Loucy (cell line): ENCODE measurements at regions not wholly inside any gene's neighbourhood (a gene's known extent, or its start where the extent isn't known, plus 50 kb on each side); places are given as distances from the start of the nearest gene placed in this dataset.

Experiments
- H2AFZ ChIP-seq: fragments of 200-600 bp; sonication (generic); 2 replicates; pipeline ENCODE4 v1.6.0; 2016; ENCODE audit warnings: antibody characterized with exemption, mild to moderate bottlenecking, low read length, moderate library complexity
- H3F3A ChIP-seq: fragments of 200-600 bp; 2 replicates; pipeline ENCODE4 v1.6.0; 2016; ENCODE audit warnings: antibody characterized with exemption, low read depth, mild to moderate bottlenecking
- H3K27me3 ChIP-seq: fragments of 200-600 bp; sonication (generic); 2 replicates; pipeline ENCODE4 v1.6.1; 2014; ENCODE audit warnings: low read length, mild to moderate bottlenecking; ENCODE audit not compliant: insufficient read depth, poor library complexity, severe bottlenecking
- H3K36me3 ChIP-seq: fragments of 200-600 bp; sonication (generic); 2 replicates; pipeline ENCODE4 v1.6.1; 2016; ENCODE audit warnings: low read length; ENCODE audit not compliant: insufficient read depth
- H3K4me1 ChIP-seq: fragments of 200-600 bp; sonication (generic); 2 replicates; pipeline ENCODE4 v1.5.1; 2014; ENCODE audit warnings: low read length, mild to moderate bottlenecking; ENCODE audit not compliant: insufficient read depth, poor library complexity, severe bottlenecking
- H3K4me2 ChIP-seq: fragments of 200-600 bp; sonication (generic); 2 replicates; pipeline ENCODE4 v1.6.0; 2014; ENCODE audit warnings: antibody characterized with exemption, low read length, low read depth, mild to moderate bottlenecking; ENCODE audit not compliant: poor library complexity, severe bottlenecking
- H3K4me3 ChIP-seq: fragments of 200-600 bp; sonication (generic); 2 replicates; pipeline ENCODE4 v1.5.1; 2014; ENCODE audit warnings: low read length, mild to moderate bottlenecking, mixed read lengths; ENCODE audit not compliant: poor library complexity, severe bottlenecking
- H3K79me2 ChIP-seq: fragments of 200-600 bp; sonication (generic); 2 replicates; pipeline ENCODE4 v1.6.1; 2014; ENCODE audit warnings: low read length; ENCODE audit not compliant: insufficient read depth
- H3K9ac ChIP-seq: fragments of 200-600 bp; sonication (generic); 2 replicates; pipeline ENCODE4 v1.6.0; 2014; ENCODE audit warnings: mild to moderate bottlenecking, low read depth, low read length, moderate library complexity; ENCODE audit not compliant: poor library complexity, severe bottlenecking
- H3K9me2 ChIP-seq: fragments of 200-600 bp; sonication (generic); replicated peaks from 2 replicates; pipeline ENCODE4 v1.6.1; 2016; ENCODE audit warnings: low read depth, low read length, mixed read lengths
- H3K9me3 ChIP-seq: fragments of 200-600 bp; sonication (generic); 2 replicates; pipeline ENCODE4 v1.6.1; 2014; ENCODE audit warnings: mild to moderate bottlenecking, antibody characterized with exemption, low read length, low read depth; ENCODE audit not compliant: insufficient read depth
- H4K20me1 ChIP-seq: fragments of 200-600 bp; sonication (generic); 2 replicates; pipeline ENCODE4 v1.6.0; 2014; ENCODE audit warnings: antibody characterized with exemption, low read length, mild to moderate bottlenecking; ENCODE audit not compliant: insufficient read depth, poor library complexity, severe bottlenecking
- EZH2phosphoT487 ChIP-seq: fragments of 200-600 bp; IDR thresholded peaks from 2 replicates; pipeline ENCODE4 v1.6.1; 2018; ENCODE audit warnings: antibody characterized with exemption, mild to moderate bottlenecking, moderate library complexity, borderline replicate concordance
- TF ChIP-seq, protein P1 (sequence below): fragments of 200-600 bp; sonication (generic); conservative IDR thresholded peaks from 2 replicates; pipeline ENCODE4 v1.5.1; 2014; ENCODE audit warnings: mild to moderate bottlenecking, antibody characterized with exemption, low read length

DNA sequence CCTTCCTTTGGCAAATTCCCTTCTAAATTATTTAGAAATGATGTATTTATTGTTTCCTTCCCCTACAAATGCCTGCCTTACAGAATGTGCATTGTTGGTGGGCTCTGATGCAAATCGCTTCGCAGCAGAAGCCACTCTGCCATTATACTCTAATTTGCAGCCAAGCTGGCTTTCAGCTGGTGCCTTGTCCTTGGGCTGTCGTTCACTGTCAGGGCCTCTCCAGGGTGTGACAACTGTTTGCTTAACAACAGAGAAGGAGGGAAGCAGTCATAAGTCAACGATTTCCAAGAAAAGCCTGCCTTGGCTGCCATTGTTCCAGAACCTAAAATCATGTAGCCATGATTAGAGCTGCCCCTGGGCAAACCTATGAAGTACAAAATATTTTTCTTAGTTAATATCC lies 260.1 kb upstream of the RGMB start:
- H3K4me2 ChIP-seq, result no peak overlapping the region
- H3K9me2 ChIP-seq, result no peaks in the 10 kb centered on the region
- no peak overlapping the region for H3K9ac ChIP-seq
- no peaks in the 10 kb centered on the region for H3K79me2 ChIP-seq
- H2AFZ ChIP-seq, result no peak overlapping the region
- no peaks in the 10 kb centered on the region for H4K20me1 ChIP-seq
- TF ChIP-seq EZH2phosphoT487, result no peak
- TF ChIP-seq, protein P1, sequence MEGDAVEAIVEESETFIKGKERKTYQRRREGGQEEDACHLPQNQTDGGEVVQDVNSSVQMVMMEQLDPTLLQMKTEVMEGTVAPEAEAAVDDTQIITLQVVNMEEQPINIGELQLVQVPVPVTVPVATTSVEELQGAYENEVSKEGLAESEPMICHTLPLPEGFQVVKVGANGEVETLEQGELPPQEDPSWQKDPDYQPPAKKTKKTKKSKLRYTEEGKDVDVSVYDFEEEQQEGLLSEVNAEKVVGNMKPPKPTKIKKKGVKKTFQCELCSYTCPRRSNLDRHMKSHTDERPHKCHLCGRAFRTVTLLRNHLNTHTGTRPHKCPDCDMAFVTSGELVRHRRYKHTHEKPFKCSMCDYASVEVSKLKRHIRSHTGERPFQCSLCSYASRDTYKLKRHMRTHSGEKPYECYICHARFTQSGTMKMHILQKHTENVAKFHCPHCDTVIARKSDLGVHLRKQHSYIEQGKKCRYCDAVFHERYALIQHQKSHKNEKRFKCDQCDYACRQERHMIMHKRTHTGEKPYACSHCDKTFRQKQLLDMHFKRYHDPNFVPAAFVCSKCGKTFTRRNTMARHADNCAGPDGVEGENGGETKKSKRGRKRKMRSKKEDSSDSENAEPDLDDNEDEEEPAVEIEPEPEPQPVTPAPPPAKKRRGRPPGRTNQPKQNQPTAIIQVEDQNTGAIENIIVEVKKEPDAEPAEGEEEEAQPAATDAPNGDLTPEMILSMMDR, result no peak
- H3K9me3 ChIP-seq, result no peaks in the 10 kb centered on the region
- no peaks in the 10 kb centered on the region for H3K36me3 ChIP-seq
- no peaks in the 10 kb centered on the region for H3K4me1 ChIP-seq
- H3K4me3 ChIP-seq, result no peak overlapping the region
- H3K27me3 ChIP-seq, result no peaks in the 10 kb centered on the region
- no peaks in the 10 kb centered on the region for H3F3A ChIP-seq

DNA sequence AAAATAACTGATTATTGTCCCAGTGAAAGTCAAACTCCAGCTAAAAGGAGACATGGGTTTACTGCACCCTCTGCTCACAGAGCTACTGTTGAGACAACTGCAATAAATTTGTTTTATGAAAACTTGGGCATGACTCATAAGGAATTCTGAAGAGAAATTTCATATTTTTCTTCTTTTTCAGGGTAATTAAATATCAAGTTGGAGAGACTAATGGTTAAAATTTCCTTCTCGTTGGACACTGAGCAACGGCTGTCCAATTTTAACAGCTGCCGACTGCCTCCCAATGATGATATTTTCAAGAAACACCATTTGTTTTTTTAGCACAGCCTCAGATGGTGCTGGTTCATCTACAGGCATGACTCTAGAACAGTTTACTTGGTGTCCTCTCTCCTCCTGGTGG lies 259.2 kb upstream of the RGMB start:
- Histone ChIP-seq H3K9ac (no peak overlapping the region), H3K79me2 (no peaks in the 10 kb centered on the region), H2AFZ (no peak overlapping the region), H3F3A (no peaks in the 10 kb centered on the region), H3K9me2 (no peaks in the 10 kb centered on the region), H4K20me1 (no peaks in the 10 kb centered on the region), H3K27me3 (no peaks in the 10 kb centered on the region), H3K9me3 (no peaks in the 10 kb centered on the region), H3K4me2 (no peak overlapping the region), H3K4me3 (no peak overlapping the region), H3K36me3 (no peaks in the 10 kb centered on the region), H3K4me1 (no peaks in the 10 kb centered on the region)
- TF ChIP-seq EZH2phosphoT487, result no peak
- TF ChIP-seq, protein P1, result no peak

DNA sequence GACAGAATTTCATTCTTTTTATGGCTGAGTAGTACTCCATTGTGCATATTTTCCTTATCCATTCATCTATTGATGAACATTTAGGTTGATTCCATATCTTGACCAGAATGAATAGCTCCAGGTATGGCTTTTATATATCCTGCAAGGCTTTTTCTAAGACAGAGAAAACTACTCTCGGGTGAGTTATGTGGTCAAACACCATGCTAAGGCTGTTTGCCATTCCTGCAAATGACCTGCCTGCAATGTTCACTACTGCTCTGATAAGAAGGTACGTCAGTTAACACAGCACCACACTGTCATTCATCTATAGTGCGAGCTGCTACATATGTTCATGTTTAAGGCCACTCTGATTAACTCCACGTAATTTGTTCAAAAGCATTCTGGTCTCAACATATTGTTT lies 256.8 kb upstream of the RGMB start:
- Histone ChIP-seq H3K79me2 (no peaks in the 10 kb centered on the region), H3K4me3 (no peak overlapping the region), H4K20me1 (no peaks in the 10 kb centered on the region), H3K9ac (no peak overlapping the region), H3K27me3 (no peaks in the 10 kb centered on the region), H2AFZ (no peak overlapping the region), H3F3A (no peaks in the 10 kb centered on the region), H3K36me3 (no peaks in the 10 kb centered on the region), H3K4me1 (no peaks in the 10 kb centered on the region), H3K4me2 (no peak overlapping the region), H3K9me2 (no peaks in the 10 kb centered on the region), H3K9me3 (no peaks in the 10 kb centered on the region)
- TF ChIP-seq EZH2phosphoT487, result no peak
- TF ChIP-seq, protein P1, result no peak
